SK-N-DZ (cell line): ENCODE measurements at regions not wholly inside any gene's neighbourhood (a gene's known extent, or its start where the extent isn't known, plus 50 kb on each side); places are given as distances from the start of the nearest gene placed in this dataset.
A peak's percentile ranks its signal among the peaks of the same experiment; 100 is the strongest.
"Not testable (repeated sequence)": the region's sequence is repeated elsewhere in the genome, so short reads cannot be mapped to it uniquely, and the experiment has no call there.

ENCODE experiments used
- DNase-seq: peaks from one replicate; pipeline ENCODE4 v3.0.0-alpha.2; 2015; ENCODE audit warnings: low spot score

DNA sequence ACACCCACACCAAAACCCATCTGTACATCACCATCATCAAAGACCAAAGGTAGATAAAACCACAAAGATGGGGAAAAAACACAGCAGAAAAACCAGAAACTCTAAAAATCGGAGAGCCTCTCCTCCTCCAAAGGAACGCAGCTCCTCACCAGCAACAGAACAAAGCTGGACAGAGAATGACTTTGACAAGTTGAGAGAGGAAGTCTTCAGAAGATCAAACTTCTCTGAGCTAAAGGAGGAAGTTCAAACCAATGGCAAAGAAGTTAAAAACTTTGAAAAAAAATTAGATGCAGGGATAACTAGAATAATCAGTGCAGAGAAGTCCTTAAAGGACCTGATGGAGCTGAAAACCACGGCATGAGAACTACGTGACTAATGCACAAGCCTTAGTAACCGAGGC, 247.5 kb upstream of the ERBB4 start:
- DNase-seq: not testable (repeated sequence)

DNA sequence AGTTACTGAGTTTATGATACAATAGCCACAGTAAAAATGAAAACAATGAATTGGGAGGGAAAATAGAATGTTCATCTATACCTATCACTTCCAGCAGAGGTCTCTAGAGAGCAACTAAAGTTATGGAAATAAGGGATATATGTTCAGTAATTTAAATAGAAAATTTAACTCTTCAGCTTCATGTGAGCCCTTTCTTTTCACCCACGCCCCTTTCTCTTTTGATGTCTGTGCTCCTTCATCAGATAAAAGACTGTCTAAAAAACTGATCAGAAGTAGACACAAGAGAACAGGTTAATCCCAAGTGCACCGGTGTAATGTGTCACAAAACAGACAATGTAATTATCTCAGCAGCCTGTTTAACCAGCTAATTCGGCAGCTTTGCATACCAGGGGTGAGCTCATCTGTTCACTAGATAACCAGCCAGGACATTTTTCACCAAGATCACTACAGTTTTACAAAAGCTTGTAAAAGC, 238.5 kb upstream of the ERBB4 start:
- DNase-seq: peak; percentile 22

DNA sequence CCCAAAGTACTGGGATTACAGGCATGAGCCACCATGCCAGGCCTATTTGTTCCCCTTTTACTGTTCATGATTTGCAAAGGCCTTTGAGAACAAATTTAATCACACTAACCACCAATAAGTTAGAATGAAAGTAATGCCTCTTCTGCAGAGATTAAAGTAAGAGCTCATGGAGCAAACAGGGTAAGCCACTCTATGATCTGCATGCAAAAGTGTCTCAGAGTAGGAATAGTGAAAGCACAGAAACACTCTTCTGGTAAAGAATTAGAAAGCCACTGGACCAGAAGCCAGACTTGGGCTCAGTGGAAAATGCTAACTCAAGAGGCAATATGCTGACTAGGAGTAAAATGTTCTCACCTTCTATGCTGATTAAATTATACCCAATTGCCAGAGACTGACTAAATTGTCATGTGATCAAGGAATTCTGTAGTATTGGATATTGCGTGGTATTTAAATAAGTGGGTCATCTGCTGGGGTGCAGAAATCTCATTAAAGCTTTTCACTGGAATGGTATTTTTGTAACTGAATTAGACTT, 235.3 kb upstream of the ERBB4 start:
- DNase-seq: no peak

DNA sequence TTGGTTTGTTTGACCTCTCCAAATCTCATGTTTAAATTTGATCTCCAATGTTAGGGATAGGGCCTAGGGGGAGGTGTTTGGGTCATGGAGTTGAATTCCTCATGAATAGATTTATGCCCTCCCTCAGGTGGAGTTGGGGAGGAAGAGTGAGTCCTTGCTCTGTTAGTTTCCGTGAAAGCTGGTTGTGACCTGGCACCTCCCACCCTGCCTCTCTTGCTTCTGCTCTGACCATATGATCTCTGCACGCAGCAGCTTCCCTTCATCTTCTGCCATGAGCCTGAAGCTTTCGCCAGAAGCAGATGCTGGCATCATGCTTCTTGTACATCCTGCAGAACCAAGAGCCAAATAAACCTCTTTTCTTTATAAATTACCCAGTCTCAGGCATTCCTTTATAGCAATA, 231.6 kb upstream of the ERBB4 start:
- no peak for DNase-seq

DNA sequence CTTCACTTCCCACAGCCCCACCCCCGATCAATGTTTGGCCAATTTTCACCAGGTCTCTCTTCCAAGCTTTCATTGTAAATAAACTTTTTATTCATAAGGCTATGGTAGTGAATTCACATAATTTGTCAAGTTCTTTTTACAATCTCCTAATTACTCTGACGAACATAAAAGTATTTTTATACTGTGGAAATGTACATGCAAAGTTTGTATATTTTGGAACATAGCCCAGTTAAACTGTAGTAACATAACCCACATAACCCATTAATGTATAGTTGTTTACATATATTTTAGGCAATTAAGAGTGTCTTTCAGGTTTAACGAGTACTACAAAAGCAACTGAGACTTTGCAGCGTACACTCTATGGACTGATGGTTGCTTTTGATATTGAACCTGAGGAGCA, 228.3 kb upstream of the ERBB4 start:
- DNase-seq: no peak

DNA sequence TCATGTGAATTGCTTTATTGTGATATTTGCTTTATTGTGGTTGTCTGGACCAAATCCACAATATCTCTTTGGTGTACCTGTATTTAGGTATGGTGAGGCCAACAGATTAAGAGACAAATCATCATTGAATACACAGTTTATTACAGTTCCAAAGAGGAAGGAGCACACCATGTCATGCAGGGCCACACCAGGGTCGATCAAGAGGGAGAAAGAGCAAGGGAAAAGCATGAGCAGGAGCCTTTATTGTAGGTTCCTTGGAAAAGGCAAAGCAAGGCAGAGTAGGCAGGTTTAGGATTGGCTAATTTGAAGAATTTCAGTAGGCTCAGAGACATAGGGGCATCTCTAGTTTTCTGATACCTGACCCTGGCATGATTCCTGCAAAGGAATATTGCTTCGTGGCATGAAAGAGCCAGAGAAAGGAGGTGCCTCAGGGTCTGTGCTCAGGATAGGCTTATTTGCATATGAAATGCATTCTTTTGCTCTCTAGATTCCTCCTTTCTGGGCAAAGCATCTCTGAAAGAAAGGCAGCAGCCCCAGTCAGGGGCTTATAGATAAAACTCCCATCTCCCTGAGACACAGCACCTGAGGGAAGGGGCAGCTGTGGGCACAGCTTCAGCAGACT, 214.2 kb upstream of the ERBB4 start:
- no peak for DNase-seq

DNA sequence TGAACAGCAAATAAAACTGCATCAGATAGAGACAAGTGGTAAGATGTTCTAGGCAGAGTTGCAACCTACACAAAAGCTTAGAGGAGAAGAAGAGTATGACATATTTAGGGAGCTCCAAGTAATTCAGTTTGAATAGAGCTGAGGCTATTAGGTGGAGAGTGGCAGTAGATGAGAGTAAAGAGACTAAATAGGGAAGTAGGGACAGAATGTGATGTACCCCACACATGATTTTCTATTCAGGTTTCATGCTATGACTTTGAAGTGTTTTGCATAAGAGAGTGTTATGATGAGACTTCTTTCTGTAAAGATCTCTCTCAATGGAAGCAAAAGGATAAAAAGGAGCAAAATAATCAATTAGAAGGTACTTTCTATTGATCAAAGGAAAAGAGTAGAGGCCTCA, 206.8 kb upstream of the ERBB4 start:
- no peak for DNase-seq

DNA sequence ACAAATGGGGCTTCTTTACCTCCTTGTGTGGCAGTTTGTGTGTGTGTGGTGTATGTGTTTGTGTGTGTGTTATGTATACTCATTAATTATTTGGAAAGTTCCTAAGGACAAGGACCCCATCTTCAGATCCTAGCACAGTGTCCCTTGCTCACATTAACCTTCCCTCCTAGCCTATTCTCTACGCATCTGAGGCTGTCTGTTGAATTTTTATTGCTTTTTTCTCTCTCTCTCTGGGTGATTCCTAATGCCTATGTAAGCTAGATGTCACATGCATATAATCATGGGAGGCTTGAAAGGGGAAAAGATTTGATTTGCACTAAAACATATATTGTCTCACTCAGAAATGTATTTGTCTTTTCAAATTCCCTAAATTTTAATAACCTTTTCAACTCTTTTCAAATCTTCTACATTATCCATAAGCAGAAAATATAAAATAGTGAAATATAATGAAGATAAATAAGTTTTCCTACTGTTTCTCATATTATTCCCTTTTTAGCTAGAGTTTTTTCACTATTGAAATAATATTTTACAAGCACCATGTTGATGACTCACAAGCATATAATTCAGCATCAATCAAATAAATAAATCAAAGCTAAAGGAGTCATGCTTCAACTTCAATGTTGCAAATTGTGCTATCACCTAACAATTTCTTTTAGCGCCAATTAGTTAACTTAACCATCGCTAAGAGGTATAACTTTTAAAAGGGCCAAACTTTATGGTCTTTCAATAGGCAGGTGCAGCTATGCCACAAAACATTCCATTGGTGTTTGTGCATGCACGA, 199.0 kb upstream of the ERBB4 start:
- no peak for DNase-seq

DNA sequence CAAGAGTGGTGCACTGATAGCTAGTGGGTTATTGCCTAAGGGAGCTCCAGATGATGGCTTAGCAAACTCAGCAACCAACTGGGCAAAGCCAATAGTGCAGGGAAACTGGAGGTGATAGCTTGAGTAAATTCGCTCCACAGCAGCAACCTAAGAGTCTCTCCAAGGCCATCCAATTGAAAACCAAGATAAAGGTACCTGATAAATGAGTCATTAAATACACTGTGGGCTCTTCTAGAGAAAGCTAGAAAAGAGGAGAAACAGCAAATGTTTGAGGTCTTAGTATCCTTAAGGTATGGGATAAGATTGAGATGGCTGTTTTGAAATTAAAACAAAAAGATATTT, 197.8 kb upstream of the ERBB4 start:
- DNase-seq: no peak

DNA sequence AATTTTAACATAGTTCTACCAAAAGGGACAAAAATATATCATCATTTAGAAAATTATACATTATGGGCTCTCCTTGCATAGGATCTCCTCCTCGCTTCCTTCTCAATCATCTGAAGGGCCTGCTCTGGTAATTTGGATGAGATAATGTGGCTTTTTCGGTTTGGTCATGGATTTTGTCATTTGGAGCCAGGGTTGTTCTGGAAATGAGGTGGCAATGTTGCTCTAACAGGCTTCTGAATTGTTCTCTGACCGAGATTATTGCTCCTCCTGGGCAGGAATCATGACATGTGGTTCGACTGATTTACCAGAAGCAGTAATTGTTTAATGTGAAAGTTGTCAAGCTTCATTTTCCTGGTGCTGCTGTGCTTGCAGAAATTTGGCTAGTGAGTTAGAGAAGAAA, 194.7 kb upstream of the ERBB4 start:
- DNase-seq: no peak

DNA sequence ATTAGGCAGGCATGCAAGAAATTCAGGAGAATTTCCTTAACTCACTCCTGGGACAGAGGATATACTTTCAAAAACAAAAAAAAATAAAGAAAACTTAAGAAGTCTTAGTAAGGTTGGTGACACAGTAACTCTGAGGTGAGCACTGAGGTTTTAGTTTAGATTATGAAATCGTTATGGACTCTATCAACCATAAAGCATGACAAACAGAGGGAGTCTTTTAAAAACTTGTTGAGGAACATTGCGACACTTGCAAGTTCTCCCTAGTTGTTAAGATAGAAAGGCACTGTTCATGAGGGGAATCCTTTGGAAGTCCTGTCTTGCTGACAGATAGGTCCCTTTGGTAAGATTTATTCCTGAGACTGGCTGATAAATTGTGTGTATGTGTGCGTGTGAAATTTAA, 194.3 kb upstream of the ERBB4 start:
- no peak for DNase-seq

DNA sequence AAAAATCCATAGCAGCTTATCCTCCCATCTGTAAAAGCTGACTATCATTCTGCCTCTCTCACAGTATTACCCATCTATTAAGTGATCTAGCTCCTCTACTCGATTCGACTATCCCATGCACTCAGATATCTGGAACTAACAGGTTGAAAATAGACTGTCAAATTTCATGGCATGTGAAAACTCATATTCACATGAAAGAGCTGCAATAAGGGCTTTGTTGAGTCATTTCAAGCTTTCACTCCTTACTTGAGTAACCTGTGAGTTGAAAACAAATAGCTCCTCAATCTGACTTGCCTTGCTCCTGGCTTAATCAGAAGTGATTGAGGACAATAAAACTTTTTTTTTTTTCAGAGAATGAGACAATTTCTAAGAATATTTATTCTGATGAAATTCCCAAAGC, 192.4 kb upstream of the ERBB4 start:
- no peak for DNase-seq

DNA sequence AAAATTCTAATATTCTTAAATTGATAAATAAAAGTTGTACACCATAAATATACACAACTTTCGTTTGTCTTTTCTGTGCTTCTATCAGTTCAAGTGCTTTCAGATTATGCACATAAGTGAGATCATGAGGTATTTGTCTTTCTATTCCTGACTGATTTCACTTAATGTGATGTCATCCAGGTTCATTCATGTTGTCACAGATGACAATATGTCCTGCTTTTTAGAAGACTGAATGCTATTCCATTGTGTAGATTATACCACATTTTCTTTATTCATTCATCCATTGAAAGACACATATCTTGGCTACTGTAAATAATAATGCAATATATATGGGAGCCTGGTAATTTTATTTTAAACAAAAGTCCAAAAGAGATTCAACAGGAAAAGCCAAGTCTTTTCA, 190.1 kb upstream of the ERBB4 start:
- no peak for DNase-seq

DNA sequence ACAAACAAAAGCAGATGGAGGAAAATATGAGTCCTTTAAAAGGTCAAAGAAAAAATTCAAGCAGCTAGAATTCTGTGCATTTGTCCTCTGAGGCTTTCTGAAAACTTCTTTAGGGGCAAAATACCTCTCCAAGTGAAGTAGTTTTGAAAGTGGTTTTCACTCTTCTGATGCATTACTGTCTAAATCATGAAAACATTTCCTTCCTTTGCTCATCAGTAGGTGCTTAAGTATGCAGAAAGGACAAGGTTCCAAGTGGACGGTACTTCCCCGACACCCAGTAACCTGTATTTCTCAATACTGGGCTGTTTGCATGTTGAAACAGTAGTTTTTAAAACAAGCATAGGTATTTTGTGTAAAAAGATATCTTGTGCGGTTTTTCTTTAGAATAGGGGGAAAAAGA, 189.1 kb upstream of the ERBB4 start:
- DNase-seq: no peak

DNA sequence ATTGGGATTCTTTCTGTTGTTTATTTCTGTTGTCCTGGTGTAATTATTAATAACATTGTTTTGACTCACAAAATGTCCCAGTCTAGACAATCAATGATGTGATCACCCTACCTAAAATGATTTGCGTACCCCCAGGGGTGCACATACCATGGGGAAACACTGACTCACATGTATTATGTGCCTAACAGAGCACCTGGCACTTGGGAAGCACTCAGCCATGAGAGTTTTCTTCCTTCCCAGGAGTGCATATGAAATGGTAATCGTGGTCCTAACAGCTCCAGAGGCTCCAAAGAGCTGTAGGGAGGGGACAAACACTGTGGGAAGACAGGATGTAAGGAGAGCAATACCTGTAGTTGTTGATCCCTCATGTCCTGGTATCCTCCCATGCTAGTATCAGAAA, 187.8 kb upstream of the ERBB4 start:
- no peak for DNase-seq

DNA sequence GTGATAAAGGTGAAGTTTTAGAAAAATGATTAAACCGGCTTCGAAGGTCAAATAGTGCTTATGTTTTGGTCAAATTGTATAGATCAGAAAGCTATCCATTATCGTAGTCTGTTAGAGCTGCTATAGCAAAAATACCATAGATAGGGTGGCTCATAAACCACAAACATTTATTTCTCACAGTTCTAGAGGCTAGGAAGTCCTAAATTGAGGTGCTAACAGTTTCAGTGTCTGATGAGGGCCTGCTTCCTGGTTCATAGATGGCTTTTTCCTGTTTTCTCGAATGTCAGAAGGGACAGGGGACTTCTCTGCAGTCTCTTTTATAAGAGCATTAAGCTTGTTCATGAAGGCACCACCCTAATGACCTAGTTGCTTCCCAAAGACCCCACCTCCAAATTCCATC, 186.6 kb upstream of the ERBB4 start:
- no peak for DNase-seq

DNA sequence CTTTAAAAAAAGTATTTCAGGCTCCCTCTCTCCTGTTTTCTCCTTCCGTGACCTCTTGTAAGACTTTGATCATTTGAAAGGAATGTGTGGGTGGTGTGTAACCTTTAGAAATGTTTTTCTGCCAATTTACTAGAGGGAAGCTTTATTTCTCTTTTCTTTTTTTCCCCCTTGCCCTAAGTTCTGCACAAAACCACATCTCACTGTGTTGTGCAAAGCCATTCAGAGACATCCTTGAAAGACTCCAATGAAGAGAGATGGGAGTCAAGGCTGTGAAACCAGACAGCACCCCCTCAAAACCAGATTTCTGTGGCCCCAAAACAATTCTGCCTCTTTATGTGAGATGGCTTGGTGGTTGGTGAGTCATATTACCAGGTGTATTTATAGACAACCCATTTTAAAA, 184.6 kb upstream of the ERBB4 start:
- no peak for DNase-seq

DNA sequence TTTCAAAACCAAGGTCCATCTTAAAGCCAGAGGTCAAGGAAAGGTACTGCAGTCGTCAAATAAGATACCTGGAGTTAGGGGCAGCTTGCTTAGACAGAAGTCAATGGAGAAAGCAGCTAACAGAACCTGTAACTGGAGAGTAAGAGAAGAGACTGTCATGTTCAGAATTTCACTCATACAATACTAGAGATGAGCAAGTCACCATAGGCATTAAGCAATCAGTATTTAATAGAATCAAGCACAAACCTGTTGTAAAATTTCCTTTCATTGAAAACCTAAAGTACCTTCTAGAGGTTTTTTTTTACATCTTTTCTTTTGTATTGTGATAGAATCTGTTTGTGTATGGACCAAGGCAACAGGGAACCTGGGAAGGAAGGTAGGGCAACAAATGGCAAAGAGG, 183.4 kb upstream of the ERBB4 start:
- DNase-seq: no peak

DNA sequence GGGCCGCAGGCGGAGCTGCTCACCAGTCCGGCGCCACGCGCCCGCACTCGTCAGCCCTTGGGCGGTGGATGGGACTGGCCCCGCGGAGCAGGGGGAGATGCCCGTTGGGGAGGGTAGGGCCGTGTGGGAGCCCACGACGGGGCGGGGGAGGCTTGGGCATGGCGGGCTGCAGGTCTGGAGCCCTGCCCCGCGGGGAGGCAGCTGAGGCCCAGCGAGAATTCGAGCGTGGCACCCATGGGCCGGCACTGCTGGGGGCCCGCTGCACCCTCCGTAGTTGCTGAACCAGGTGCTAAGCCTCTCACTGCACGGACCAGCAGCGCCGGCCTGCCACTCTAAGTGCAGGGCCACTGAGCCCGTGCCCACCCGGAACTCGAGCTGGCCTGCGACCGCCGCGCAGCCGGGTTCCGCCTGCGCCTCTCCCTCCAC, 182.4 kb upstream of the ERBB4 start:
- DNase-seq: no peak

DNA sequence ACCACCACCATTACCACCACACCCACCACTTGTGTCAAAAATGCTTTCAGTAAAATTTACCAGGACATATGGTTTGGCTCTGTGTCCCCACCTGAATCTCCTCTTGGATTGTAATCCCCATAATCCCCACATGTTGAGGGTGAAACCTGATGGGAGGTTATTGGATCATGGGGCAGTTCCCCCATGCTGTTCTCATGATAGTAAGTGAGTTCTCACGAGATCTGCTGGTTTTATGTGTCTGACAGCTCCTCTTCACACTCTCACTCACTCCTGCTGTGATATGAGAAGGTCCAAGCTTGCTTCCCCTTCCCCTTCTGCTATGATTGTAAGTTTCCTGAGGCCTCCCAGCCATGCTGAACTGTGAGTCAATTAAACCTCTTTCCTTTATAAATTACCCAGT, 176.8 kb upstream of the ERBB4 start:
- DNase-seq: not testable (repeated sequence)

DNA sequence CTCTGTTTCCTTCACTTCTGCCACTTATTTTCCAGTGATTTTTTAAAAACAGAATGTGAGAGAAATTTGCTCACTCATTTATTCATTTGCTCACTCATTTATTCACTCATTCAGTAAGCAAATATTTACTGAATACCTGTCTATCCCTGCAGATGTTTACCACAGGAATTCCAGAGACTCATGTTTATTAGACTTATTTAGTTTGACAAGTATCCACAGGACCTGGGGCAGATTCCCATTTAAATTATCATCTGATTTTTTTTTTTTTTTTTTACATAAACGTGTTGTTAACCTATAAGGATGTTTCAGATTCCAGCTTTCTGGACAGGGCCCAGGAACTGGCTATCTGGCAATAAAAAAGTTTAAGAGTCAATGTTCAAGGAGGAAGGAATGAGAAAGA, 175.1 kb upstream of the ERBB4 start:
- DNase-seq: no peak

DNA sequence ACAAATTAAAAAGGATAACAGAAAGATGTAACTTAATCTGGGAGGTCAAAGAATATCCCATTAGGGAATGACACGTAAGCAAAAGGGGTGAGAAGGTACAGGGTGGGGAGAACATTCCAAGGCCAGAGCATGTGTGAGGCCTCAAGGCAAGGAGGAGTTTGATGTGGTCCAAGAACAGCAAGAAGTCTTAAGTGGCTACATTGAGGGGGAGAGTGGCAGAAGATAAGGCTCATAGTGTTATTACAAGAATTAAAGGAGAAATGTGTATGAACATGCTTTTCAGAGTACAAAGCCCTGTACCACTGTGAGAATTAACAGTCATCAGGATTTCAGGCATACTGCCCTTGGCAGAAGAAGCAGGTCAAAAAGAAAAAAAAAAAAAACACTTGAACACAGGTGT, 174.4 kb upstream of the ERBB4 start:
- no peak for DNase-seq

DNA sequence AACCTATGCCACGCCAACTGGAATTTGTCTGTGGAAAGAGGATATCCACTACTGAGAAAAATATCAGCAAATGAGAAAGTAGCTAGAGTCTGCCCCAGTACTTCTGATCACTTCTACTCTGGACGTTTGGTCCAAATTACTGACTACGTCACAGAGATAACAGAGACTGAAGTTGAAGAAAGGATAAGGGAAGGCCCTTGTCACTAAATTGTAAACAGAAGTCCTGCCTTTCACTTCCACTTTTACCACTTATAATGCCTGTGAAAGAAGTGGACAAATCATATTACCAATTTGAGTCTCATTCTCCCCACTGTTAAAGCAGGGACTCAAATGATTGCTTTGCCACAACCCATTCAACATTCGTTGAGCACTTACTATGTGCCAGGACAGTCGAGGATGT, 173.9 kb upstream of the ERBB4 start:
- no peak for DNase-seq
